GM18507 (cell line): ENCODE measurements at regions not wholly inside any gene's neighbourhood (a gene's known extent, or its start where the extent isn't known, plus 50 kb on each side); places are given as distances from the start of the nearest gene placed in this dataset.
"Not testable (repeated sequence)": the region's sequence is repeated elsewhere in the genome, so short reads cannot be mapped to it uniquely, and the experiment has no call there.

Source experiments
- DNase-seq: peaks from one replicate; pipeline ENCODE4 v3.0.0; 2011; ENCODE audit warnings: low read depth; ENCODE audit not compliant: insufficient read length; ENCODE audit errors: extremely low spot score
- FAIRE-seq: peaks from 2 replicates; lab custom pipeline; 2011; peaks lifted over from hg19 to GRCh38; lab: Jason Lieb, UNC

- FAIRE-seq: no peak
- no peak for DNase-seq
These were observed 620.0 kb downstream of the SH2D4B start for GRCh38 chr10:81157681-81158080.

- FAIRE-seq (no peak), DNase-seq (no peak)
These were observed 640.0 kb downstream of the SH2D4B start for GRCh38 chr10:81177651-81178244.

DNA sequence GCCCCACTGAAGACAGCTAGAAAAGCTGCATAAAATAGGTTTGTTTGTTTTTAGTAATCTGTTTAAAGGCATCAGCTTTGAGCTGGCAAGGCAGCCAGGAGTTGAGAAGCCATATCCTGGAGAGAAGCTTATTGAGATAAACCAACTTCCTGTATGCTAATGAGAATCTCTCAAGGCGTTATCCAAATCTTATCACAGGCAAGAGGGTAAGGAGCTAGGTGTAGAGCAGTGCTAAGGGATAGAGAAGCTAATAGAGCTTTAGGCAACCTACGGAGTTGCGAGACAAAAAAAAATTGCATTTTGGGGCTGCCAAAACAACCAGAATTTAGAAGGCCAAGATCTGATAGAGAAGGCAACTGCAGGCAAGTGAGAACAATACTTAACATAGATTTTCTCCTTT is 641.6 kb downstream of the SH2D4B start:
- no peak for DNase-seq
- FAIRE-seq: no peak

GRCh38 chr10:81179805-81180452 is 642.2 kb downstream of the SH2D4B start:
- peak; percentile 0 for DNase-seq
- peak; percentile 21 for FAIRE-seq

- no peak for FAIRE-seq
These were observed 644.6 kb downstream of the SH2D4B start for GRCh38 chr10:81182296-81182695.

DNA sequence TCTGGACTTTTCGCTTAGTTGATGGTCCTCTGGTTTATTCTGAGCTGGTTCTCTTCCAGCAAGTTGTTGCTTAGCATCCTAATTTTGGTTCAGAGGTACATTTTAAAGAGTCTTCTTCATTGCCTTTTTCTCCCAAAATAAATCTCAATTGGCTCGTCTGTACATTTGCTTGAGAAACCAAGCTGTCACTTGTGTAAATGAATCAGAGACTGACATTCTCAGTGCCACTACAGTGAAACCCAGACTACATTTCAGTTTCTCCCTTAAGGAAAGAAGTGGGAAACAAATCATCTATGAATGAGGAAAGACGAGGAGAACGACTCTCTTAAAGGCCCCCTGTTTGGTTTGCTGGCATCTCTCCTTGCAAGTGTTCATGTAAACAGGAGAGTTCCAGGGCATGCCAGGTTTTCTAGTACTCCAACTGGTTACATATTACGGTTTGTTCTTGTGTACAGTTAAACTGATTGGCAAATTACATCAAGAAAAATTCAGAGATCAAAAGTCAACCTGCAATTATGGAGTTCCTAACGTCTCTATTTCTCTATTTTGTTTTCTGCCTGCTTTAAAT is 654.6 kb downstream of the SH2D4B start:
- FAIRE-seq (no peak), DNase-seq (no peak)

More at GRCh38 chr10:81182296-81182695, 644.6 kb downstream of the SH2D4B start:
- no peak for DNase-seq

DNA sequence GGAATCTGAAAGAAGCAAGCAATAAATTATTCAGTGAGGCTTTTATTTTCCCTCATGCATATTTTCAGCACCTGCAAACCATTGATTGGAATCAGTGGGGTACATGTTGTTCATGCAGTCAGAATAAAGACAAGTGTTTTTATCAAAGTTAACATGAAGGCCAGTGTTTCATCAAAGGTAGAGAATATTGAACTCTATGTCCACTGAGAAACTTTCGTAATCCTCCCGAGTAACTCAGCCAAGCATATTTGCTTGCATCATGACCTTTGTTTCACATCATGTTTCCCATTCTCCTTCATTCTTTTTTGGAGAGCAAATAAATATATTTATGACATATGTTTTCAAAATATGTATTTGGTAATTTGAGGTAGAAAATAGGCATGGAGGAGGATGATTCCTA is 663.1 kb downstream of the SH2D4B start:
- no peak for DNase-seq
- no peak for FAIRE-seq

GRCh38 chr10:81207359-81207758 is 667.6 kb upstream of the NRG3 start:
- not testable (repeated sequence) for FAIRE-seq, DNase-seq

- DNase-seq (no peak), FAIRE-seq (no peak)
These were observed 661.6 kb upstream of the NRG3 start for GRCh38 chr10:81213370-81213769.

- no peak for DNase-seq
- no peak for FAIRE-seq
These were observed 659.5 kb upstream of the NRG3 start for GRCh38 chr10:81215498-81215897.

- DNase-seq (no peak), FAIRE-seq (no peak)
These were observed 658.0 kb upstream of the NRG3 start for GRCh38 chr10:81216949-81217348.

GRCh38 chr10:81218307-81218706 is 656.7 kb upstream of the NRG3 start:
- DNase-seq: no peak
- no peak for FAIRE-seq

DNA sequence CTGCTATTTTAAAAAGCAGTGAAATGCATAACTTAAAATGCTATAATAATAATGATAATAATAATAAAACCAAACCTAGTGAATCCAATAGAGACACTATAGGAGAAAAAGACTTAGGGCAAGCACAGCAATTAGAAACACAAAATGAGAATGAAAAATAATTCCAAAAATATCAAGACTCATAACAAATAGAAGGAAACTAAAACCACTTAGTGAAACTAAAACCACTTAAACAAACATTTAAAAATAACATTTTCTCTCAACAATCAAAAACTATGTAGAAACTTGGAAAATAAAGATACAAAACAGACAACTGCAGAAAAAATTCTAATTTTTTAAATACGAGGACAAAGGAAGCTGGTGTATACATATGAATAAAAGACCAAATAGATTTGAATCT is 655.2 kb upstream of the NRG3 start:
- FAIRE-seq: no peak
- DNase-seq: no peak

DNA sequence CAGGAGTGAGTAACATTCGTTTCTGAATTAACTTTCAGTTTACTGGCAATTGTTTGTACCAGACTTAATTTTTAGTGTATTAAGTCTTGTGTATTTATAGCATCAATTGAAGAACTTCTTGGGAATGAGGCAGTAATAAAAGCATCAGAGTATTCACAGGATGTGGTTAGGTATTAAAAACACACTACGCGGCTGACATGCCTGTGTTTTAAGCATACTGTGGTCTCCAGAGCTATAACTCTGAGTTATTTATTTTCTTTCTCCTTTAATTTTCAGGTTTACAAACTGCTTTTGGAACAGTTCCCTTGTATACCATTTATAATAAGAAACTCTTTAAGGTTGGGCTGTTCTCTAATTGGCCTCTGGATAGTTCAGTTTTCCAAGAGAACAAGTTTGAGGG is 626.1 kb upstream of the NRG3 start:
- DNase-seq (no peak), FAIRE-seq (no peak)

DNA sequence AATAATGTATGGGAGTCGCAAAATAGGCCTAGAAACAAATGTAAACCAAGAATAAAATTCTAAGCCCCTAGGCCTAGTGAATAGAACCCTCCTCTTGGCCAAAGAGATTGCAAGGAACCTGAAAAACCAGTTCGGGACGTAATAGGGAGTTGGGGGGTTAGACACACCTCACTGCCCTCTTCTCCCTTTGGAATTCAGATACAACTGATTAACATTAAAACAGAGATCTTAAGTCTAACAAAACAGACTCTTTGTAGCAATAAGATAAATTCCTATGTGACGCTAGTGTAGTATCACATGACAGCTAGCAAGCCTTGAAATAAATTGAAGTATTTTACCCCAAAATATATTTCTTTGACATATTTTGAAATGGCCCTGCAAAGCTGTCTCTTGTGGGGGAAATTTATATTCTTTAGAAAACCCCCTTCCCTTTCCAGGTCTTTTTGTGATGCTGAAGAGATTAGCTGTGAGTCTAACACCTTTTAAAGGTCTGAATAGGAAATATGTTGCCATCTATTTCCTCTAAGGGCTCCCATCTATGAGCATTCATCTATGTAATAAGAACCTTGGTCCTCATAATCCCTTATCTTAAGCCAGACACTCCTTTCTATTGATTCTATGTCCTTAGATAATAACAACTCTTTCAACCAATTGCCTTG is 623.4 kb upstream of the NRG3 start:
- no peak for FAIRE-seq
- no peak for DNase-seq

- DNase-seq, FAIRE-seq: not testable (repeated sequence)
These were observed 610.0 kb upstream of the NRG3 start for GRCh38 chr10:81264991-81265390.

DNA sequence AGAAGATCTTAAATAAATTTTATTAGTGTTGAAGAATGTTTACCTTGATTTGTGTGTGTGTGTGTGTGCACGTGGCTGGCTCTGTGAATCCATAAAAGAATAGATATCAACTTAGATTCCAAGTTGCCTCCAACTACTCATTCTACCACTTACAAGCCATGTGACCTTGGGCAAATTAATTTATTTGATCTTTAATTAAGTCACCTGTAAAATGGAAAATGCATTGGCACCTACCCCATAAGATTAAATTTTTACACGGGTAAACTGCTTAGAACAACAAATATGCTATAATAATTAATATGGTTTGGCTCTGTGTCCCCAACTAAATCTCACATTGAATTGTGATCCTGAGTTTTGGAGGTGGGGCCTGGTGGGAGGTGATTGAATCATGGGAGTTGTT is 604.9 kb upstream of the NRG3 start:
- DNase-seq (no peak), FAIRE-seq (no peak)

- DNase-seq (no peak), FAIRE-seq (no peak)
These were observed 594.2 kb upstream of the NRG3 start for GRCh38 chr10:81280497-81281479.

- DNase-seq (no peak), FAIRE-seq (no peak)
These were observed 586.5 kb upstream of the NRG3 start for GRCh38 chr10:81288544-81288943.

DNA sequence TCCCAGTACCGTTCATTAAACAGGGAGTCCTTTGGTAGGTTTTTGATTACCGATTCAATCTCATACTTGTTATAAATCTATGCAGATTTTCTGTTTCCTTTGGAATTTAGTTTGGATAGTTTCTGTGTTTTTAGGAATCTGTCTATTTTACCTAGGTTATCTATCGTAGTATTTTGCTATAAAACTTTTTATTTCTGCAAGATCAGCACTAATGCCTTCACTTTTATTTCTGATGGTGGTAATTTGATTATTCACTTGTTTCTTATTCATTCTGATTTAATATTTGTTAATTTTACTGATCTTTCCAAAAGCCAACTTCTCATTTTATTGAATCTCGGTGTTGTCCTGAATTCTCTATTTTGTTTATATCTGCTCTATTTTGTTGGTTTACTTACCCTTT is 577.7 kb upstream of the NRG3 start:
- no peak for DNase-seq
- no peak for FAIRE-seq
